HCT116 (cell line): ENCODE measurements at regions not wholly inside any gene's neighbourhood (a gene's known extent, or its start where the extent isn't known, plus 50 kb on each side); places are given as distances from the start of the nearest gene placed in this dataset.

ENCODE experiments used
- ATAC-seq: fragments of 200-7000 bp; cut with Tn5 transposase; 2 replicates; pipeline ENCODE4 v1.9.1; 2020; ENCODE audit warnings: mild to moderate bottlenecking, moderate library complexity
- BruUV-seq: library from RNA; stranded (reverse); fragments of 400-500 nt; replicated peaks from 2 replicates; lab custom pipeline; 2021; lab: Mats Ljungman, UMichigan
- CTCF ChIA-PET: fragments of 300-600 bp; sonication (Branson Sonifier 250); formaldehyde crosslinking; loops from one replicate; lab custom pipeline; 2021; ENCODE audit warnings: antibody characterized with exemption; lab: Charles Lee
- POLR2A ChIA-PET: fragments of 300-600, 350-600 bp; sonication (Branson Sonifier 250); formaldehyde crosslinking; loops from one replicate; lab custom pipeline; 2021; ENCODE audit warnings: antibody characterized with exemption; lab: Charles Lee
- RAD21 ChIA-PET, 2 experiments: fragments of 300-600 bp; sonication (Branson Sonifier 250); formaldehyde crosslinking; loops; one replicate each; lab custom pipeline; 2023; ENCODE audit warnings: low total read pairs in 2 of 2; ENCODE audit not compliant: uncharacterized antibody in 2 of 2, unreplicated experiment in 2 of 2, low non-redundant PET in 1 of 2; lab: Charles Lee
- DNase-seq: peaks from one replicate; pipeline ENCODE4 v3.0.0-alpha.2; 2010; ENCODE audit warnings: low read depth, low spot score
- H2AFZ ChIP-seq: fragments of 200-600 bp; shearing (Covaris generic), sonication (generic); 2 replicates; pipeline ENCODE4 v1.6.1; 2017; ENCODE audit warnings: low read depth, mixed run types, mixed read lengths, antibody characterized with exemption, low read length; ENCODE audit not compliant: poor library complexity, severe bottlenecking
- H3K27ac ChIP-seq: 2 replicates; pipeline ENCODE4 v1.5.1; 2012; ENCODE audit warnings: low read depth, low read length
- H3K27me3 ChIP-seq: fragments of 200-600 bp; sonication (generic); 2 replicates; pipeline ENCODE4 v1.6.1; 2016; ENCODE audit warnings: mixed run types, low read length, mixed read lengths; ENCODE audit not compliant: insufficient read depth
- H3K36me3 ChIP-seq, 2 experiments: fragments of 200-500 bp in 1 of 2; fragments of 200-600 bp in 1 of 2; sonication (Bioruptor generic) in 1 of 2; sonication (generic) in 1 of 2; 2 replicates each; pipeline versions ENCODE4 v1.5.1 to v1.6.1; 2014 to 2016; ENCODE audit warnings: low read length in 2 of 2, inconsistent platforms in 1 of 2, mixed read lengths in 1 of 2, mixed run types in 1 of 2; ENCODE audit not compliant: insufficient read depth in 2 of 2, control insufficient read depth in 1 of 2
- H3K4me1 ChIP-seq, 2 experiments: fragments of 200-600 bp in 1 of 2; sonication (generic) in 1 of 2; 2 replicates each; pipeline versions ENCODE4 v1.5.1 to v1.6.1; 2012 to 2017; ENCODE audit warnings: low read length in 2 of 2, inconsistent platforms in 1 of 2, mild to moderate bottlenecking in 1 of 2, mixed read lengths in 1 of 2, mixed run types in 1 of 2, moderate library complexity in 1 of 2; ENCODE audit not compliant: insufficient read depth in 2 of 2, control insufficient read depth in 1 of 2
- H3K4me2 ChIP-seq: fragments of 200-600 bp; sonication (generic); 2 replicates; pipeline ENCODE4 v1.6.1; 2017; ENCODE audit warnings: mixed run types, low read length, mixed read lengths
- H3K4me3 ChIP-seq, 2 experiments: fragments of 200-600 bp in 1 of 2; sonication (generic) in 1 of 2; replicated peaks in 1 of 2; 2 replicates each; pipeline ENCODE4 v1.5.1; 2011 to 2016; ENCODE audit warnings: low read length in 2 of 2, control low read depth in 1 of 2, low read depth in 1 of 2, mild to moderate bottlenecking in 1 of 2, mixed read lengths in 1 of 2, mixed run types in 1 of 2
- H3K79me2 ChIP-seq: fragments of 200-600 bp; sonication (generic); 2 replicates; pipeline ENCODE4 v1.6.1; 2017; ENCODE audit warnings: mild to moderate bottlenecking, mixed run types, low read length, moderate library complexity, mixed read lengths; ENCODE audit not compliant: insufficient read depth
- H3K9ac ChIP-seq: fragments of 200-600 bp; sonication (generic); 2 replicates; pipeline ENCODE4 v1.6.1; 2016; ENCODE audit warnings: low read length, mixed read lengths
- H3K9me2 ChIP-seq: fragments of 200-600 bp; sonication (generic), shearing (Covaris generic); 2 replicates; pipeline ENCODE4 v1.6.1; 2017; ENCODE audit warnings: mixed run types, mild to moderate bottlenecking, moderate library complexity; ENCODE audit not compliant: insufficient read depth
- H3K9me3 ChIP-seq, 2 experiments: fragments of 200-500 bp in 1 of 2; fragments of 200-600 bp in 1 of 2; sonication (Bioruptor generic) in 1 of 2; sonication (generic) in 1 of 2; 2 replicates each; pipeline ENCODE4 v1.6.1; 2014 to 2017; ENCODE audit warnings: low read length in 2 of 2, mixed read lengths in 2 of 2, inconsistent platforms in 1 of 2, low read depth in 1 of 2, mild to moderate bottlenecking in 1 of 2, mixed run types in 1 of 2, moderate library complexity in 1 of 2; ENCODE audit not compliant: control insufficient read depth in 1 of 2, insufficient read depth in 1 of 2
- H4K20me1 ChIP-seq: fragments of 200-600 bp; sonication (generic), shearing (Covaris generic); 2 replicates; pipeline ENCODE4 v1.6.1; 2017; ENCODE audit warnings: mixed run types, mild to moderate bottlenecking, moderate library complexity; ENCODE audit not compliant: insufficient read depth
- CBX3 ChIP-seq: IDR thresholded peaks from 2 replicates; pipeline ENCODE4 v1.6.1; 2012; ENCODE audit warnings: low read depth
- CEBPB ChIP-seq: IDR thresholded peaks from 2 replicates; pipeline ENCODE4 v1.6.1; 2012; ENCODE audit warnings: low read depth
- ELF1 ChIP-seq: IDR thresholded peaks from 2 replicates; pipeline ENCODE4 v1.6.1; 2012; ENCODE audit warnings: low read depth, borderline replicate concordance
- FOSL1 ChIP-seq: IDR thresholded peaks from 2 replicates; pipeline ENCODE4 v1.6.1; 2012; ENCODE audit warnings: low read depth
- POLR2AphosphoS5 ChIP-seq: IDR thresholded peaks from 2 replicates; pipeline ENCODE4 v1.6.1; 2011; ENCODE audit warnings: mild to moderate bottlenecking, low read depth, low read length, moderate library complexity
- SIN3A ChIP-seq: IDR thresholded peaks from 2 replicates; pipeline ENCODE4 v1.6.1; 2012; ENCODE audit warnings: low read depth
- SRF ChIP-seq: IDR thresholded peaks from 2 replicates; pipeline ENCODE4 v1.6.1; 2012; ENCODE audit warnings: low read depth
- TCF7L2 ChIP-seq: IDR thresholded peaks from 2 replicates; pipeline ENCODE4 v1.7.0; 2011; ENCODE audit warnings: borderline replicate concordance, inconsistent platforms; ENCODE audit not compliant: insufficient read depth, insufficient read length; ENCODE audit errors: extremely low read depth
- ZFX ChIP-seq: fragments of 450-650 bp; IDR thresholded peaks from 2 replicates; pipeline ENCODE4 v1.6.1; 2017
- ZNF274 ChIP-seq: fragments of 200-500 bp; sonication (Bioruptor generic); IDR thresholded peaks from 2 replicates; pipeline ENCODE4 v1.6.1; 2014; ENCODE audit warnings: mild to moderate bottlenecking, low read depth, low read length, inconsistent platforms
- intact Hi-C: fragments of 100-400 bp; cut with micrococcal nuclease; formaldehyde crosslinking; loops from 2 replicates; pipeline ENCODE4 v1.10.0; 2022
- TF ChIP-seq, protein P1 (sequence below): IDR thresholded peaks from 2 replicates; pipeline ENCODE4 v1.6.1; 2011; ENCODE audit warnings: mild to moderate bottlenecking, low read length, moderate library complexity; ENCODE audit not compliant: insufficient replicate concordance; ENCODE audit errors: extremely low read depth
- TF ChIP-seq, protein P2 (sequence below): IDR thresholded peaks from 2 replicates; pipeline ENCODE4 v1.6.1; 2012

DNA sequence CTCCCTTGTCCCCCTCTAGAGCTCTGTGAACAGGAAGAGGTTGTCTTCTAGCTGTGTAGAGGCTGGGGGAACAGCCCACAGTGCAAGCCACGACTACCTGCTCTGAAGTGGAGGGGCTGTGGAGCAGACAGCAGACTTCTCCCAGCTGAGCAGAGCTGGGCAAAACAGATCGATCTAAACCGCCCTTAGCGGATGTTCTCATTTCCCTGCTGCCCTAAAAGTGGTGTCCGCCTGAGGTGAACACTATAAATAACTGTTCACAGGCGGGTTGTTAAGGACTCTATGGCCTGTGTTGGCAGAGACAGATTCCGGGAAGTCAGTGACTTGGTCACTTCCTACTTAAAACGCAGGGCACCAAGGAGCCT, 203.2 kb downstream of the RHOU start:
- no peak for ATAC-seq
- Histone ChIP-seq H3K4me2 (no peak overlapping the region), H3K4me1 (no peaks in the 10 kb centered on the region), H3K27me3 (no peaks in the 10 kb centered on the region), H3K4me3 (no peak overlapping the region), H3K27ac (no peak overlapping the region), H3K9me3 (no peaks in the 10 kb centered on the region), H2AFZ (no peak overlapping the region), H3K9ac (no peak overlapping the region), H3K36me3 (no peaks in the 10 kb centered on the region), H3K9me2 (no peaks in the 10 kb centered on the region), H4K20me1 (no peaks in the 10 kb centered on the region), H3K79me2 (no peaks in the 10 kb centered on the region)
- no peak for TF ChIP-seq CBX3
- TF ChIP-seq FOSL1 = no peak
- no peak for TF ChIP-seq ZFX
- TF ChIP-seq ELF1 = no peak
- no peak for TF ChIP-seq POLR2AphosphoS5
- TF ChIP-seq TCF7L2 = no peak
- TF ChIP-seq, protein P1, sequence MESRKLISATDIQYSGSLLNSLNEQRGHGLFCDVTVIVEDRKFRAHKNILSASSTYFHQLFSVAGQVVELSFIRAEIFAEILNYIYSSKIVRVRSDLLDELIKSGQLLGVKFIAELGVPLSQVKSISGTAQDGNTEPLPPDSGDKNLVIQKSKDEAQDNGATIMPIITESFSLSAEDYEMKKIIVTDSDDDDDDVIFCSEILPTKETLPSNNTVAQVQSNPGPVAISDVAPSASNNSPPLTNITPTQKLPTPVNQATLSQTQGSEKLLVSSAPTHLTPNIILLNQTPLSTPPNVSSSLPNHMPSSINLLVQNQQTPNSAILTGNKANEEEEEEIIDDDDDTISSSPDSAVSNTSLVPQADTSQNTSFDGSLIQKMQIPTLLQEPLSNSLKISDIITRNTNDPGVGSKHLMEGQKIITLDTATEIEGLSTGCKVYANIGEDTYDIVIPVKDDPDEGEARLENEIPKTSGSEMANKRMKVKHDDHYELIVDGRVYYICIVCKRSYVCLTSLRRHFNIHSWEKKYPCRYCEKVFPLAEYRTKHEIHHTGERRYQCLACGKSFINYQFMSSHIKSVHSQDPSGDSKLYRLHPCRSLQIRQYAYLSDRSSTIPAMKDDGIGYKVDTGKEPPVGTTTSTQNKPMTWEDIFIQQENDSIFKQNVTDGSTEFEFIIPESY = no peak
- TF ChIP-seq ZNF274 = no peak
- TF ChIP-seq SRF = no peak
- TF ChIP-seq CEBPB = no peak
- no peak for TF ChIP-seq SIN3A
- TF ChIP-seq, protein P2, sequence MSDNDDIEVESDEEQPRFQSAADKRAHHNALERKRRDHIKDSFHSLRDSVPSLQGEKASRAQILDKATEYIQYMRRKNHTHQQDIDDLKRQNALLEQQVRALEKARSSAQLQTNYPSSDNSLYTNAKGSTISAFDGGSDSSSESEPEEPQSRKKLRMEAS = no peak
- ChIA-PET CTCF (no interaction called here), POLR2A (no interaction called here), RAD21 (no interaction called here)
- no TSS peak for BruUV-seq
- DNase-seq = no peak
- intact Hi-C loops = no loop called here
